Stomach (tissue), 4 donors: ENCODE measurements at regions not wholly inside any gene's neighbourhood (a gene's known extent, or its start where the extent isn't known, plus 50 kb on each side); places are given as distances from the start of the nearest gene placed in this dataset.

ENCODE experiments used
- POLR2A ChIP-seq, 4 donors: fragments of 450-650 bp; IDR thresholded peaks; one replicate each; pipeline ENCODE4 v1.6.1; 2016; ENCODE audit warnings: antibody characterized with exemption in 4 of 4, control low read depth in 2 of 4, mild to moderate bottlenecking in 1 of 4, moderate library complexity in 1 of 4
- POLR2AphosphoS5 ChIP-seq, 3 donors: sonication (generic); formaldehyde crosslinking; IDR thresholded peaks; one replicate each; pipeline ENCODE4 v1.6.1; 2016; ENCODE audit warnings: antibody characterized with exemption in 3 of 3
- TF ChIP-seq, protein P1 (sequence below), 7 experiments: fragments of 450-650 bp in 4 of 7; fragments of 200-600 bp in 3 of 7; sonication (generic) in 3 of 7; IDR thresholded peaks; one replicate each; pipeline ENCODE4 v1.5.1; 2016 to 2019; ENCODE audit warnings: antibody characterized with exemption in 7 of 7, control low read depth in 2 of 7, mild to moderate bottlenecking in 1 of 7

- TF ChIP-seq, protein P1, sequence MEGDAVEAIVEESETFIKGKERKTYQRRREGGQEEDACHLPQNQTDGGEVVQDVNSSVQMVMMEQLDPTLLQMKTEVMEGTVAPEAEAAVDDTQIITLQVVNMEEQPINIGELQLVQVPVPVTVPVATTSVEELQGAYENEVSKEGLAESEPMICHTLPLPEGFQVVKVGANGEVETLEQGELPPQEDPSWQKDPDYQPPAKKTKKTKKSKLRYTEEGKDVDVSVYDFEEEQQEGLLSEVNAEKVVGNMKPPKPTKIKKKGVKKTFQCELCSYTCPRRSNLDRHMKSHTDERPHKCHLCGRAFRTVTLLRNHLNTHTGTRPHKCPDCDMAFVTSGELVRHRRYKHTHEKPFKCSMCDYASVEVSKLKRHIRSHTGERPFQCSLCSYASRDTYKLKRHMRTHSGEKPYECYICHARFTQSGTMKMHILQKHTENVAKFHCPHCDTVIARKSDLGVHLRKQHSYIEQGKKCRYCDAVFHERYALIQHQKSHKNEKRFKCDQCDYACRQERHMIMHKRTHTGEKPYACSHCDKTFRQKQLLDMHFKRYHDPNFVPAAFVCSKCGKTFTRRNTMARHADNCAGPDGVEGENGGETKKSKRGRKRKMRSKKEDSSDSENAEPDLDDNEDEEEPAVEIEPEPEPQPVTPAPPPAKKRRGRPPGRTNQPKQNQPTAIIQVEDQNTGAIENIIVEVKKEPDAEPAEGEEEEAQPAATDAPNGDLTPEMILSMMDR (IDR thresholded peaks at IDR 0.05), result no peak
- TF ChIP-seq POLR2AphosphoS5 (IDR thresholded peaks at IDR 0.05) (no peak), POLR2A (IDR thresholded peaks at IDR 0.05) (no peak)
Measured at GRCh38 chrX:1910207-1910470, 295.3 kb downstream of the ASMT start.
